DND-41 (cell line): ENCODE measurements at regions not wholly inside any gene's neighbourhood (a gene's known extent, or its start where the extent isn't known, plus 50 kb on each side); places are given as distances from the start of the nearest gene placed in this dataset.
"Not testable (repeated sequence)": the region's sequence is repeated elsewhere in the genome, so short reads cannot be mapped to it uniquely, and the experiment has no call there.

ENCODE experiments used
- EZH2 ChIP-seq: IDR thresholded peaks from 3 replicates; pipeline ENCODE4 v1.6.1; 2012; ENCODE audit warnings: borderline replicate concordance, low read depth, mild to moderate bottlenecking, moderate library complexity, low read length, inconsistent platforms; ENCODE audit not compliant: severe bottlenecking
- TF ChIP-seq, protein P1 (sequence below): IDR thresholded peaks from 2 replicates; pipeline ENCODE4 v1.5.1; 2012; ENCODE audit warnings: borderline replicate concordance, low read length, moderate library complexity, mild to moderate bottlenecking; ENCODE audit not compliant: poor library complexity, severe bottlenecking; ENCODE audit errors: extremely low read depth

DNA sequence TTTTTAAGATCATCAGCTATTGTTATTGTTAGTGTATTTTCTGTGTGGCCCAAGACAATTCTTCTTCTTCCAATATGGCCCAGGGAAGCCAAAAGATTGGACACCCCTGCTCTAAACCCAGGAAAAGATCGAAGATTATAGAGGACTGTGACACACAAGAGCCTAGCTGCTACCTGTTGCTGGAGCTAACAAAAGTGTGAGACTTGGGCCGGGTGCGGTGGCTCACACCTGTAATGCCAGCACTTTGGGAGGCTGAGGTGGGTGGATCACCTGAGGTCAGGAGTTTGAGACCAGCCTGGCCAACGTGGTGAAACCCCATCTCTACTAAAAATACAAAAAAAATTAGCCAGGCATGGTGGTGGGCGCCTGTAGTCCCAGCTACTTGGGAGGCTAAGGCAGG lies 91.9 kb upstream of the SLC45A1 start:
- TF ChIP-seq, protein P1, sequence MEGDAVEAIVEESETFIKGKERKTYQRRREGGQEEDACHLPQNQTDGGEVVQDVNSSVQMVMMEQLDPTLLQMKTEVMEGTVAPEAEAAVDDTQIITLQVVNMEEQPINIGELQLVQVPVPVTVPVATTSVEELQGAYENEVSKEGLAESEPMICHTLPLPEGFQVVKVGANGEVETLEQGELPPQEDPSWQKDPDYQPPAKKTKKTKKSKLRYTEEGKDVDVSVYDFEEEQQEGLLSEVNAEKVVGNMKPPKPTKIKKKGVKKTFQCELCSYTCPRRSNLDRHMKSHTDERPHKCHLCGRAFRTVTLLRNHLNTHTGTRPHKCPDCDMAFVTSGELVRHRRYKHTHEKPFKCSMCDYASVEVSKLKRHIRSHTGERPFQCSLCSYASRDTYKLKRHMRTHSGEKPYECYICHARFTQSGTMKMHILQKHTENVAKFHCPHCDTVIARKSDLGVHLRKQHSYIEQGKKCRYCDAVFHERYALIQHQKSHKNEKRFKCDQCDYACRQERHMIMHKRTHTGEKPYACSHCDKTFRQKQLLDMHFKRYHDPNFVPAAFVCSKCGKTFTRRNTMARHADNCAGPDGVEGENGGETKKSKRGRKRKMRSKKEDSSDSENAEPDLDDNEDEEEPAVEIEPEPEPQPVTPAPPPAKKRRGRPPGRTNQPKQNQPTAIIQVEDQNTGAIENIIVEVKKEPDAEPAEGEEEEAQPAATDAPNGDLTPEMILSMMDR, result not testable (repeated sequence)
- TF ChIP-seq EZH2, result not testable (repeated sequence)
